A172 (cell line): ENCODE measurements at regions not wholly inside any gene's neighbourhood (a gene's known extent, or its start where the extent isn't known, plus 50 kb on each side); places are given as distances from the start of the nearest gene placed in this dataset.

Source experiments
- DNase-seq: peaks from one replicate; pipeline ENCODE4 v3.0.0-alpha.2; 2015; ENCODE audit warnings: low spot score

DNA sequence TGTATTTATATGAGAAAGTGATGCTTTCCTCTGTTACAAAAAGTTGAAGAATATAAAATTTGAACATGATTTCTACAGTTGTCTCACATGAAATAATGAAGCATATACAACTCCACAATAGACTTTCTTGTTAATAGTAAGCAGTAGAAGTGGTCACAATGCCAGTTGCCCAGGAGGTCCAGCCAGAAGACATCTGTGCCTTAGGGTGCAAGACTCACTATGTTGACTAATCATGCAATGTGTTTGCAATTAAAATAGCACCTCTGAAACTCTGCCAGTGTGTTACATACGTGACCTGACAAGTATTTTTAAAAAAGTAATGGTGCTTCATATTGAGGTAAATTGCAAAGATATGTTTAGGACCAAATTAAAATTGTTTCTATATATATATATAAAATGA lies 547.2 kb downstream of the ETV1 start:
- no peak for DNase-seq

DNA sequence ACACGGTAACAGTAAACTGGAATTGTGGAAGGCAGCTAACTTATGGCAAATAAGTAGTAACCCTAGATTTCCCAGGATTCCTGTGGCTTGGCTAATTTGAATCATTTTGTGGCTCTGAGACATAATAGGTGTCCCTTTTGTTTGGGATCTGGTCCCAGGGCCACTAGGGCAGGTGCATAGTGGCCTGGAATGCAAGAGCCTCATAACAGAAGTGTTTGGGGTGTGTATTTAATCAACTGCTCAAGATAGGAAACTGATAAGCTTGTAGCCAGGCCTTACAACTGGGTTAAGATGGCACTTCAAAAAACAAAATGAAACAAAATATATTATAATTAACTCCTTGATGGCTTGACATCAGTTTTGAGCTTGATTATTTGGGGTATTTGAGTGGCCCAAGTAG lies 541.8 kb downstream of the ETV1 start:
- DNase-seq: no peak

DNA sequence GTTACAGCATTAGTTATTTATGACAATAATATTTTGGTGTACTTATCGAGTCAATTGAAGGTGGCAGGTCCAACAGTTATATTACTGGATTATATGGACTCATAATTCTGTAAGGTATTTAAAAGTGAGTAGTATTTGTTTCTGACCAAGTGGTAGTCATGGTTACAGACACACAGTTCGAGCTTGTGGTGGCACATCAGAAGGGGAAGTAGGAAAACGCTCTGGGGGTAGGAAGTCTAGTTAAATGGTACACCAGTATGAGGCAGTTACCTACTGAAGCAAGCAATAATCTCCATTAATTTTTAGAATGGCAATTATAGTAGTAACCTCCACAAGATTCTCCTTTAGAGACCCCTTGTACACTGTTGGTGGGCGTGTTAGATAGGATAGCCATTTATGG lies 541.2 kb downstream of the ETV1 start:
- DNase-seq: no peak

DNA sequence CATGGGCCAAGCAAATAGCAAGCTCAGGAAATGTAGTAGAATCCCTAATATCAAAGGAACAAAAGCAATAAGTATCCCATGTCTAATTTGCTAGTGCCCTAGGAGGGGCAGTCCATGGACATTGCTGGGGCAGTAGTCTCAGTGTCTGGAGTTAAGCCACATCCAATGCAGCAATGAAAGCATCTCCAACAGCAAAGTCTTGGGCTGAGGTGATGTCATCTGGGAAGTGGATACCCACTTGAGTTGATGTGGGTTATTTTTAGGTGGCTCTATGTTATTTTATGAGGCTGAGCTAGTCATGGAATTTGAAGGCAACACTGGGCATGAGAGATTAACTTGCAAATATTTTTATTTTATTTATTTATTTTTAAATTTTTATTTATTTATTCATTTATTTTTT lies 540.0 kb downstream of the ETV1 start:
- DNase-seq: no peak

DNA sequence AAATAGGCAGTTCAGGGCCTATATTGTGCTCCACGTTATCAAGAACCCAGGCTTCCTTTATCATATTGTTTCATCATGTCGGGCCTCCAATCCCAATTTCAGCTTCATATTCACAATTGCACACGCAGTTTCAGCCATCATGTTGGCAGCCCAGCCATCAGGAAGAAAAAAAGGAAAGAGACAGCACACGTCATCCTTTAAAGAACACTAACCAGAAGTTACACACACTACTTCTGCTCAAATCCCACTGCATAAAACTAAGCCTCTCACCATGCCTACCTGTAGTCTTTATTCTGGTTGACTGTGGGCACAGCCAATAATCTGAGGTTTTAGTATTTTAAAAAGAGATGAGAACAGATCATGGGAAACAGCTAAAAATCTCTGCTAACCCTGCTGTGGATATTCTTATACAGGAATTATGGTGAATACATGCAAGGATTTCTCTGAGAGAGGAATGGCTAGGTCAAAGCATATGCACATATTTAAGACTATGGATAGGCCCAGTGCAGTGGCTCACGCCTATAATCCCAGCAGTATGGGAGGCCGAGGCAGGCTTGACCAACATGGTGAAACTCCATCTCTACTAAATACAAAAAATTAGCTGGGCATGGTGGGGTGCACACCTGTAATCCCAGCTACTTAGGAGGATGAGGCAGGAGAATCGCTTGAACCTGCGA lies 534.4 kb downstream of the ETV1 start:
- no peak for DNase-seq

DNA sequence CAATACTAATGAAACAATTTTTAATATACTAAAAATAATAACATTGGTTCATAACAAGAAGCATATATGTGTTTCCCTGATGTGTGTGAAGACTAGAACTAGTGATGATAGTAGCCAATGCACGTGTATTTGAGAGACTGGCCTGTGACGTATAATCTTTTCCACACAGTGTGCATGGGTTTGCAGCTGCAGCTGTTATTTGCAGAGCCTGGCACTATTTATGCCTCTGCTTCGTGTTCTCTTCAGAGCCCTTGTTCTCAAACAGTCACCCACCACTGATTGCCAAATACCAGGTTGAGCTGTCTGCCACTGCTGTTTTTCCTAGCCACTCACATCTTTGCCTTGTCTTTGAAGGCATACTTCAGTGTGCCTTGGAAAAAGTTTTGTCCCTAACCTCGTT lies 531.7 kb downstream of the ETV1 start:
- DNase-seq: no peak

DNA sequence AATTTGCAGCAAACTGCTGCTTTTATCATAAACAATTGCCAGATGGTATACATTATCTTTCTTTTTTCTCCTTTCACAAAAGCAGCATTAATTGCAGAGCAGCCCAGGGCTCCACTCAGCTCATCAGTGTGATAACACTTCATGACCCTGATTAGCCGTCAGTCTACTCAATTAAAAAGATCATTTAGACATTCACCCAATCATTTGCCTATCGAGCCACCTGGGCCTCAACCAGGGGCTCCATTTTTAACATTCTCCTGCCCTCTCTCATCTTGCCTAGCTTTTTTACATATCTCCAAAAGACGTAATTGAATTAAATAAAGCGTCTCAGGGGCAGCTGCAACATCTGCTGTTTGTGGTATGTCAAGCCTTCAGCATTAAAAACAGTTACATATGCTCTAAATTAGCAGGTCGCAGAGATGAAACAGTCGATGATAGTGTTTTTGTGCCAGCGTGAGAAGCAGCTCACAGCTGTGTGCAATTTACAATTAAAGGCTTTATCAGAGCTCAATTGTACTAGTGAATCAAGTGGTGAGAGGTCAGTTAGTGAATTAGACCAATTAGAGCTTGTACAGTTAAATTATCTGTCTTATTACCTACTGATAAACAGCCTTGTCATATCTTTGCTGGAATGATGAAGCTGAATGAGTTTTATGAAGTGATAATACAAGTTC lies 522.5 kb downstream of the ETV1 start:
- no peak for DNase-seq

DNA sequence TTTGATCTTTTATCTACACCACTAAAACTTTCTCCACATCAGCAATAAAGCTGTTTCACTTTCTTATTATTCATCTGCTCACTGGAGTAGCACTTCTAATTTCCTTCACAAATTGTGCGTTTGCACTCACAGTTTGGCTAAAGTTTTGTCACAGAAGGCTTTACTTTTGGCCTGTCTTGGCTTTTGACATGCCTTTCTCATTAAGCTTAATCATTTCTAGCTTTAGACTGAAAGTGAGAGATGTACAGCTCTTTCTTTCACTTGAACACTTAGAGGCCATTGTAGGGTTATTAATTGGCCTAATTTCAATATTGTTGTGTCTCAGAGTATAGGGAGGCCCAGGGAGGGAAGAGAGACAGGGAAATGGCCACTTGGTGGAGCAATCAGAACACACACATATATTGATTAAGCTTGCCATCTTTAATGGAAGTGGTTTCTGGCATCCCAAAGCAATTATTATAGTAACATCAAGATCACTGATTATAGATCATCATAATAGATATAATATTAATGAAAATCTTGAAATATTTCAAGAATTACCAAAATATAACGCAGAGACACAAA lies 512.5 kb downstream of the ETV1 start:
- no peak for DNase-seq

DNA sequence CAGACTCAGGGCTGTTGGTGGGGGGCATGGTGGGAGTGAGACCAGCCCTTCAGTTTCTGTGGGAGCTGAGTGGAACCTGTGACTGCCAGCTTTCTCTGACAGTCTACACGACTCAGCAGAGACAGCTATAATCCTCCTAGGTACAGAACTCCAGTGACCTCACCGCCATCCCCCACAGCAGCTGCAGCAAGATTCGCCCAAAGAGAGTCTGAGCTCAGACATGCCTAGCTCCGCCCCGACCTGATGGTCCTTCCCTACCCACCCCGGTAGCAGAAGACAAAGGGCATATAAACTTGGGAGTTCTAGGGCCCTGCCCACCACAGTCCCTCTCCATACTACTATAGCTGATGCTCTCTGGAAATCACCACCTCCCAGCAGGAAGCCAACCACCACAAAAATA lies 500.1 kb downstream of the ETV1 start:
- no peak for DNase-seq

DNA sequence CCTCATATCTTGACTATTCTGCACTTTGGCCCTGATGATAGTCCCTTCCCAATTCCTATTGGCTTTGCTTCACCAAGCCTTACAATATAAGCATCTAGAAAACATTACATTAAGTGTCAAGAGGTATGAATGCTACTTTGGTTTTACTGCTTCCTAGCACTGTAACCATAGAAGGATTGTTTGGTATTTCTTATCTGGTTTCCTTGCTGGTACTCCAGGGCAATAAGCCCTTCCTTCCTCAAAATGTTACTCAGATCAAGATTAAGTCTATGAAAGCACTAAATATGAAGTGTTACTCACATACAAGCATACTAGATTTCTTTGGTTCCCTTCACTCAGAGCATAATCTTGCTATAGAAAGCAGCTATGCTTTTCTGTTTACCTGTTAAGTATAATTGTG lies 492.5 kb downstream of the ETV1 start:
- no peak for DNase-seq

DNA sequence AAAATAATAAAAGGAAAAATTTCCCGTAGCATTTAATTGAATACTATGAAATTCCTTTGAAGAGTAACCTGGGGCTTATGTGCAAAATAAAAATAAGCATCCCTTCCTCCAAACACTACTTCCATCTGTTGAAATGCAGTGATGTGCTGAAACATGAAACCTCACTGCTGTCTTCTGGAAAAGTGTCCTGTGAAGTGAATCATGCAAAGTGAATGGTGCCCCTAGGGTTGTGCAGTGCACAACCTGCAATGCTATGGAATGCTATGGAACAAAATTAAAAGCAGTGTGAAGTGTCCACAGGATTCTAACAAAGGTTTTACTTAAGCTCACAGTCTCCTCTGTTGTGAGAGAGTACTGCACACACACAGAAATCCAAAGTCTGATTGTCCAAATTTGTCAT lies 480.9 kb downstream of the ETV1 start:
- DNase-seq: no peak

DNA sequence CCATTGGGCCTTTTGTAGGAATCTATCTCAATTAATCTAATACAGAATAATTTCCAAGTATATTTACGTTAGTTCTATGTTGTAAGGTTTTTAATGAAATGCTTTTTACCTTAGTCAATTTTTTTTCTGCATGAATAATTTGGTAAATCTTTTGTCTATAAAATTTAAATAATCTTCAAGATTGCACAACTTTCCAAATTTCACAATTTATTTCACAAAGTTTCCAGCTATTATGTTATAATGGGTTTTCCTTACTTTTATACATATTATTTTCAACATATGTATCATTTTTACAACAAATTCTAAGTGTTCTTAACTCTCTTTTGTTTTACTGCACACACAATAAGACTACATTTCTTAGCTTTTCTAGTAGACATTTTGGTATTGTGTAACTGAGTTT lies 470.7 kb downstream of the ETV1 start:
- DNase-seq: no peak

DNA sequence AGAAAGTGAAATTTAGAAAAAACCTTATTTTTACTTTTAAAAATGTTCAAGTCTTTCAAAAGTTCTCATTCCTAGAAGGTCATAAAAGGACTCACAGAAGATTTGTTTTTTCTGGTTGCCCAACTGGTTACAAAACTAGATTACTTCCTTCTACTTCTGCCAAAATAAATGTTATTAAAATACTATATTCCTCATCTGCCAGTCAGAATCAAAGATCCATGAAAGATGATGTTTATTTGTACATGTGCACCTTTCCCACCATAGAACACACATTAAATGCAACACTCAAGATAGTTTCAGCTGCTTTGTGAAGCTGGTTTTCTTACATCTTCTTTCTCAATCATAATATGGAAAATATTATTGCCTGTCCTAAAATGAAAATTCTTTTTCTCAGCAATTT lies 465.4 kb downstream of the ETV1 start:
- DNase-seq: no peak

DNA sequence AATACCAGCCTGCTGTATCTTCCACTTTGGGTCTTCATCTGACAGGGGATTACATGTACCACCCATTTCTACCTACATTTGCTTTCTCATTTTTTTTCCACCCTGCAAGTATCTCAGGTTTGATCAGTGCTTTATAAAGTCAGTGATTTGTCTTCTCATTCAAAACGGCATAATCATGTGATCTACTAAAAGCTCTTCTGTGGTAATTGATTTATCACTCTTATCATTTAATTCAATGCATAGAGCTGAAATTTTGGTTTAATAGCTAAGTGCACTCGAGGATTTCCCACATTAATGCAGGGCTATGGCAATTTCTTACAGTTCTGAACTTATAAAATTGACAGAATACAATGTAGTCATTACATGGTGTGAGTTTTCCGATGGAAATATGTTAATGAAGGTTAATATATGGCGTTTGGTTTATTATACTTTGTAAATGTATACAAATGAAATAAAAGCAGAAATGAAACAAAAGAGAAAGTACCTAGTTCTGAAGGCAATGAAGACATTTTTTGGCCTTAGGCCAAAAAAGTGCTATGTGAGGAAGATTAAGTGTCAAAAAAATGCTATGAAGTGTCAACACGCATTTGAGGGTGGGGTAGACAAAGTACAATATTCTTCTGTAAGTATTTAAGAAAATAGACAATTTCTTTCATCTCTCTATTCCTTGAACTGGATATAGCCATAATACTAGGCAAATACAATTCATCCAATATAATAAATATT lies 457.3 kb downstream of the ETV1 start:
- no peak for DNase-seq

DNA sequence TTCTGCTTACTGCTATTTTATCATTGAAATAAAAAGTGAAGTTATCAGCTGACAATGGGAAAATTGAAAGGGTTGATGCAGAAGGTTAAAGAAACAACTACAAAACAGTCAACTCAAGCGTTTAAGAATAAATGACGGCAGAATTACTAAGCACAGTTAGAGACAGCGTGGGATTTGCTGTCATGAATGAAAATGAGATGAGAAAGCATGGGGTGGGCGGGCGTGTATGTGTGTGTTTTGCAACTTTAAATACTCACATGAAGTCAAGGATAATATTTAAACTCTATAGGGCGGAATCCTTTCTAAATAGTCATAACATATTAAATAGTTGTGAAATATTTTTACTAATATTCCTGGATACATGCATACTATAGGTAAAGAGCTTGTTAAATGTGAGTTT lies 450.8 kb downstream of the ETV1 start:
- DNase-seq: no peak

DNA sequence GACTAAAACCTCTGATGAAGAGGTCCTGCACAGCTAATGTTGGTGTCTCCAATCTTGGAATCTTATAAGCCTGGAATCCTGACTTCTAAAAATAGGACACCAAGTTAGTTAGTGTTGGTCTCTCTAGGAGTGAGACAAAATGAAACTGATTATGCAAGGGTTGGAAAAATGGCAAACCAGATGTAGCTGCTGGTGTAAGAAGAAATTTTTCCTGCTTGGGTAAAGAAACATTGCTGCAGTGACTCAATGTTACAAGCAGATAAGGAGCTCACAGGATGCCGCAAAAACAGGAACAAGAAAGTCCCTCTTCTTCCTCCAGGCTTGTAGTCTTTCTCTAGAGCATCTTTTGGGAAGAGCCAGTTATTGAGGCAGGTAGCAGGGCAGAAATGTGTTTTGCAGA lies 449.0 kb downstream of the ETV1 start:
- peak; percentile 53 for DNase-seq

DNA sequence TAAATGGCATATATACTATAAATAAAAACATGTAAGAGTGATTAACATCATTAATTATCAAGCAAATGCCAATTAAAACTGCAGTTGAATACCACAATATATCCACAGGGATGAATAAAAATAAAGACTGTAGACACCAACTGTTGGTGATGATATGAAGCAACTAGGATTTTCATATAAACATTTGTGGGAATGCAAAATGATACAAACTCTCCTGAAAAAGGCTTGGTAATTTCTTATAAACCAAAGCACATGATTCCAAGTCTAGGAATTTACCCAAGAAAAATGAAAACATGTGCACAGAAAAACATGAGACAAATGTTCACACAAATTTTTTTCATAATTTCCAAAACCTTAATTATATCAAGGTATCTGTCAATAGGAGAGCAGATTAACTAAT lies 448.1 kb downstream of the ETV1 start:
- DNase-seq: no peak

DNA sequence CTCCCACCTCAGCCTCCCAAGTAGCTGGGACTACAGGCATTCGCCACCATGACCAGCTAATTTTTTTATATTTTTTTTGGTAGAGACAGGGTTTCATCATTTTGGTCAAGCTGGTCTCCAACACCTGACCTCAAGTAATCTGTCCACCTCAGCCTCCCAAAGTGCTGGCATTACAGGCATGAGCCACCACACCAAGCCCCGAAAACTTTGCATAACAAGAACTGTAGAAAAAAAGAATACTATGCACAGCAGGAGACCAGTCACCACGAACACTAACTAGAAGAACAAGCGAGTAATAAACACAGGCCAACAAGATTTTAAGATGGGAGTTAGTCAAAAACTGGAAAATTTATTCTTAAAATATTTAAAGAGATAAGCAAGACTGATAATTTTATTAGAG lies 447.0 kb downstream of the ETV1 start:
- no peak for DNase-seq

DNA sequence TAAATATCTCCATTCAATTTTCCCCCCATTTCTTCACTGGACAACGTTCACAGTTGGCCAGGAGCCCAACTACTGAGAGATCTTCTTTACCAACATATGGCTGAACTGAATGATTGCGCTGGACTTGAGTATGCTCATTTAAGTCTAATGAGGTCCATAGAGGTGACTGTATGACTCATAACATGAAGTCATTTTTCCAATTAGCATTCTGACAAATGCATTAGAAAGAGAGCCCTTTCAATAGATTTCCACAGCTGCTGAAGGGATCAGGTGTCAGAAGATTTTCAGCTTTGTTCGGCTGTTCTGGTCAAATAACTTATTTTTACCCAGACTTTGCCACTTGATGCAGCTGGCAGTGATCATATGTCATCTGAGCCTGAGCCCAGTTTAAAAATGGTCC lies 438.0 kb downstream of the ETV1 start:
- peak; percentile 9 for DNase-seq

DNA sequence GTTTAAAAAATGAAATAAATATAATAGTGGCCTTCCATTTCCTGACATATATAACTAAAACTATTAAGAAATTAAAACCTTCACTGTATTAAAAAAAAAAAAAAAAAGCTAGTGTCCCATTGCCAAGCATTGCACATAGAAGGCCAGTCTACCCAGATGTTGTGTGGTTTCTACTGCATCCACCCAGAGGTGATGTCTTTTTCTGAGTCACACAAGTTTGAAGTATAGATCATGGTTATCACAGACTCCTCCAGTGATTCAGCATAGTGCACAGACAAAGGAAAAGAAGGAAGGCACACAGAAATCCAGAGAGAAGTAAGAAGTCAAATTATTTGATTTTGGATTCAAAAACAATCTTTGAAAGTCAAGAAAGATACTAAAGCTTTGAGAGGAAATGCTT lies 429.0 kb downstream of the ETV1 start:
- peak; percentile 37 for DNase-seq

DNA sequence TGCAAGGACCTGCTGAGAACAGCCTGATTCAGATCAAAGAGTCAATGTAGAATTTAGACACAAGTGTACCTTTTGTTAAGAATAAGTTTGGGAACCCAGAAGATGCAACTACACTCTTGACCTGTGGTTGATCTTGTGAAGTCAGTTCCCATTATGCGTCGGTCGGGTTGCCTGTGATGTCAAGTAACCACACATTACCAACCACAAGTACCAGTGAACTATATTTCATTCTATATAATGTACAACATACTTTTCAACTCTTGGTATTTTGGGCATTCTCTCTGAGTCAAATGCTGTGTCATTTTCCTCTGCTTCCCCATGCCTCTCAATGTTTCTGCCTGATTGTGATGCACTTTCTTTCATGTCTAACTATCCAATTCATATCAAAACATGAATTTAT lies 426.2 kb downstream of the ETV1 start:
- no peak for DNase-seq

DNA sequence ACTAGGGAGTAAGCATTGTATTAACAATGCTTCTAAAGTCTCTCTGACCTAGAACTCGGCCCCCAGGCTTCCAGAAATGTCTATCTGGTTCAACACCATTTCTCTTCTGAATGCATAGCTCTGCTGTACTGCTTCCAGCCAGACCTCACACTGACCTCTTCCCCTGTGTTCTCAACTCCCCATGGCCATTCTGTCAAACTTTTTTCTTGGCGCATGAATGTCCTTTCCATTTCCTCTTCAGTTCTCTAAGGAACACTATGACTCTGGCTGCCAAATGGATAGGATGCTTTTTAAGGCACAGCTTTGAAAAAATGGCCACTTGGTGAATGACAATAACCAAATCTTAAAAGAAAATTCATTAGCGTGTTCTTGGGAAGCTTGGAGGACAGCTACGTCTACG lies 425.8 kb downstream of the ETV1 start:
- no peak for DNase-seq

DNA sequence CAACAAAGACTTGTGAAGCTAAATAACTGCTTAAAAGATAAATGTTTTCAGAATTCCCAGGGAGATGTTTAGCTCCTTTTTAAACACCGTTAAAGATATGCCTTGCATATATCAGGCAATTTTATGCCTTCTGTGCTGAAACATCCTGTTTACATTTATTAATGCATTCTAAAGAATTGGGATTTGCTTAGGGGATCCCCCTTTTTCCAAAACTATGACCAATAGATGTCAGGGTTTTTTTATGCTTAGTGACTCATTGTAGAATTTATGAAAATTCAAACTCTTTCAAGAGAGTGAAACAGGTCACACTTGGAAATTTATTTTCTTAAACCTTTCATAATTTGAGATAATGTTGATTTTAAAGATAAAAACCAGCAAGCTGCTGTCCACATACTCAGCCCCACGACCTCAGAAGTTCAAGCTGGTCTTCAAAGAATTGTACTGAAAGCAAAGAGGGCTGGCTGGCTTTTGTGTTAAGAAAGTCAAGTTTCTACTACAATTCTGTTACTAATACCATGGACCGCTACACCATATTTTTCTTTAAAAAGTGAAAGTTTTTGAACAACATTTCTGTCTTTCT lies 411.8 kb downstream of the ETV1 start:
- DNase-seq: peak; percentile 28
